Stimulated activated CD4-positive, alpha-beta T cell treated with anti-CD3 and anti-CD28 coated beads, Interleukin-4, amount 100 ng/mL, for 1 hour (primary cell): ENCODE measurements at regions not wholly inside any gene's neighbourhood (a gene's known extent, or its start where the extent isn't known, plus 50 kb on each side); places are given as distances from the start of the nearest gene placed in this dataset.
"Not testable (repeated sequence)": the region's sequence is repeated elsewhere in the genome, so short reads cannot be mapped to it uniquely, and the experiment has no call there.

Experiments used
- DNase-seq: peaks from one replicate; pipeline ENCODE4 v3.0.0-alpha.2; 2020

- no peak for DNase-seq
These were observed 136.5 kb upstream of the LARP1 start for GRCh38 chr5:154618696-154619095.

GRCh38 chr5:154614595-154614994 is 136.6 kb upstream of the HAND1 start:
- DNase-seq = no peak

- DNase-seq = no peak
These were observed 136.1 kb upstream of the HAND1 start for GRCh38 chr5:154614125-154614524.

- no peak for DNase-seq
These were observed 134.6 kb upstream of the HAND1 start for GRCh38 chr5:154612666-154613065.

GRCh38 chr5:154611341-154611767 is 133.3 kb upstream of the HAND1 start:
- no peak for DNase-seq

- peak; percentile 64 for DNase-seq
These were observed 132.5 kb upstream of the HAND1 start for GRCh38 chr5:154610321-154611154.

- DNase-seq = no peak
These were observed 131.2 kb upstream of the HAND1 start for GRCh38 chr5:154609251-154609650.

- DNase-seq = no peak
These were observed 130.5 kb upstream of the HAND1 start for GRCh38 chr5:154608531-154609011.

GRCh38 chr5:154607746-154608145 is 129.7 kb upstream of the HAND1 start:
- DNase-seq = no peak

- no peak for DNase-seq
These were observed 128.2 kb upstream of the HAND1 start for GRCh38 chr5:154606246-154606645.

GRCh38 chr5:154603953-154604679 is 126.1 kb upstream of the HAND1 start:
- no peak for DNase-seq

GRCh38 chr5:154603485-154603884 is 125.5 kb upstream of the HAND1 start:
- DNase-seq = no peak

- no peak for DNase-seq
These were observed 125.0 kb upstream of the HAND1 start for GRCh38 chr5:154603011-154603410.

GRCh38 chr5:154601014-154601413 is 123.0 kb upstream of the HAND1 start:
- DNase-seq = no peak

GRCh38 chr5:154598021-154598420 is 120.0 kb upstream of the HAND1 start:
- no peak for DNase-seq

GRCh38 chr5:154596844-154597243 is 118.8 kb upstream of the HAND1 start:
- not testable (repeated sequence) for DNase-seq

- no peak for DNase-seq
These were observed 117.6 kb upstream of the HAND1 start for GRCh38 chr5:154595662-154596061.

GRCh38 chr5:154593796-154594195 is 115.8 kb upstream of the HAND1 start:
- DNase-seq = no peak

GRCh38 chr5:154593071-154593470 is 115.0 kb upstream of the HAND1 start:
- DNase-seq = no peak

GRCh38 chr5:154590093-154590724 is 112.2 kb upstream of the HAND1 start:
- no peak for DNase-seq

GRCh38 chr5:154589511-154589910 is 111.5 kb upstream of the HAND1 start:
- no peak for DNase-seq

GRCh38 chr5:154588833-154589425 is 110.9 kb upstream of the HAND1 start:
- DNase-seq = not testable (repeated sequence)
